ENCODE measurements at regions not wholly inside any gene's neighbourhood (a gene's known extent, or its start where the extent isn't known, plus 50 kb on each side); places are given as distances from the start of the nearest gene placed in this dataset.

DNA sequence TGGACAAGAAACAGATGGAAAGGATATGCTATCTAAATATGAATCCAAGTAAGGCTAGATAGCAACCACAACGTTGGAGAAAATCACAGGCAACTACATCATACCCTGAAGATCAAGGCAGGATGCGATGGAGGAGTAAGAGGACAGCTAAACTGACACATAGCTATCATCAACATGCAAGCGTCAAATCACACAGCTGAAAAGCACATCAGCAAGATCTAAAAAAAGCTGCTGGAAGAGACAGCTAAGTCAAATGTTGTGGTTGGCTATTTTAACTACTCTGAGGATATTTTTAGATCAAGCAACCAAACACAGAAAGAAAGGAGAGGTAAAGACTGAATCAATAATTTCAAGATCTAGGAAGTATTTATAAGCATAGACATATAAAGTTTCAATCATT lies 466.9 kb downstream of the BRD1 start:
- Mint-ChIP-seq H3K4me1 (no peaks in the 10 kb centered on the region), H3K4me3 (no peak overlapping the region), H3K9me3 (no peaks in the 10 kb centered on the region), H3K27ac (no peak overlapping the region), H3K27me3 (ENCODE audit: low read depth in 2 of 2) (peaks cover 16 to 20% of the 10 kb centered on the region in 2 donors), H3K36me3 (no peaks in the 10 kb centered on the region)
- no peaks in the 10 kb centered on the region for H3K27me3 ChIP-seq (ENCODE audit: control insufficient read depth, insufficient read depth, low read length)
- TF ChIP-seq, protein P1, sequence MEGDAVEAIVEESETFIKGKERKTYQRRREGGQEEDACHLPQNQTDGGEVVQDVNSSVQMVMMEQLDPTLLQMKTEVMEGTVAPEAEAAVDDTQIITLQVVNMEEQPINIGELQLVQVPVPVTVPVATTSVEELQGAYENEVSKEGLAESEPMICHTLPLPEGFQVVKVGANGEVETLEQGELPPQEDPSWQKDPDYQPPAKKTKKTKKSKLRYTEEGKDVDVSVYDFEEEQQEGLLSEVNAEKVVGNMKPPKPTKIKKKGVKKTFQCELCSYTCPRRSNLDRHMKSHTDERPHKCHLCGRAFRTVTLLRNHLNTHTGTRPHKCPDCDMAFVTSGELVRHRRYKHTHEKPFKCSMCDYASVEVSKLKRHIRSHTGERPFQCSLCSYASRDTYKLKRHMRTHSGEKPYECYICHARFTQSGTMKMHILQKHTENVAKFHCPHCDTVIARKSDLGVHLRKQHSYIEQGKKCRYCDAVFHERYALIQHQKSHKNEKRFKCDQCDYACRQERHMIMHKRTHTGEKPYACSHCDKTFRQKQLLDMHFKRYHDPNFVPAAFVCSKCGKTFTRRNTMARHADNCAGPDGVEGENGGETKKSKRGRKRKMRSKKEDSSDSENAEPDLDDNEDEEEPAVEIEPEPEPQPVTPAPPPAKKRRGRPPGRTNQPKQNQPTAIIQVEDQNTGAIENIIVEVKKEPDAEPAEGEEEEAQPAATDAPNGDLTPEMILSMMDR (IDR thresholded peaks at IDR 0.05) = no peak
- no peaks in the 10 kb centered on the region for H3K36me3 ChIP-seq (ENCODE audit: control insufficient read depth, insufficient read depth, low read length)
- no peaks in the 10 kb centered on the region for H3K9me3 ChIP-seq (ENCODE audit: control insufficient read depth, insufficient read depth, low read length)
- no peaks in the 10 kb centered on the region for H3K4me1 ChIP-seq (ENCODE audit: control insufficient read depth, insufficient read depth, low read length)
- no peak for DNase-seq
- no peak overlapping the region for H3K27ac ChIP-seq (ENCODE audit: low read length)
- no peak for ATAC-seq
- 36% methylated on average over 2 of the region's 3 CpGs for WGBS (ENCODE audit: insufficient coverage)
- intact Hi-C loops (cut with micrococcal nuclease) = no loop called here
- no peak overlapping the region for H3K4me3 ChIP-seq (ENCODE audit: low read length)

DNA sequence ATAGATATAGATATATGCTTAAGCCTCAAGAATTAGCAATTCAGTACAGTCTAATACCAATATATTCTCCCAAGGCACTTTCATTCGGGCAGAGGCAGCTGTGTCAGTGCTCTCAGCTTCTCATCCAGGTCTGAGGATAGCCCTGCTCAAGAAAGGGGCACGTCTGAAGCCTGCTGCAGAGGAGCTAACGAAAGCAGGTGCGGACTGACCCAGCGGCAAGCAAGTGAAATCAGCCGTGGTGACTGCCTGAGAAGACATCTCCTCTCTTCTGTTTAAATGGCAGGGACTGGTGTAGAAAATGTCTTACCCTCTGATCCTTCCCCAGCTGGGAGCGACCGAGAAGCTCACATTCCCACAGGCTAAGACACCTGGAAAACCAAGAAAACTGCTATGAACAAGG lies 468.6 kb downstream of the BRD1 start:
- Histone ChIP-seq H3K27ac (ENCODE audit: low read length) (no peak overlapping the region), H3K9me3 (ENCODE audit: control insufficient read depth, insufficient read depth, low read length) (no peaks in the 10 kb centered on the region), H3K36me3 (ENCODE audit: control insufficient read depth, insufficient read depth, low read length) (no peaks in the 10 kb centered on the region), H3K27me3 (ENCODE audit: control insufficient read depth, insufficient read depth, low read length) (no peaks in the 10 kb centered on the region), H3K4me1 (ENCODE audit: control insufficient read depth, insufficient read depth, low read length) (no peaks in the 10 kb centered on the region), H3K4me3 (ENCODE audit: low read length) (no peak overlapping the region)
- Mint-ChIP-seq H3K27ac (no peak overlapping the region), H3K4me3 (no peak overlapping the region), H3K4me1 (no peaks in the 10 kb centered on the region), H3K9me3 (no peaks in the 10 kb centered on the region), H3K27me3 (ENCODE audit: low read depth in 2 of 2) (peaks cover 23 to 25% of the 10 kb centered on the region in 2 donors), H3K36me3 (no peaks in the 10 kb centered on the region)
- WGBS (ENCODE audit: insufficient coverage) = 75% methylated on average over 7 of the region's 8 CpGs
- ATAC-seq = no peak
- TF ChIP-seq, protein P1 (IDR thresholded peaks at IDR 0.05) = no peak
- intact Hi-C loops (cut with micrococcal nuclease) = no loop called here
- DNase-seq = no peak

DNA sequence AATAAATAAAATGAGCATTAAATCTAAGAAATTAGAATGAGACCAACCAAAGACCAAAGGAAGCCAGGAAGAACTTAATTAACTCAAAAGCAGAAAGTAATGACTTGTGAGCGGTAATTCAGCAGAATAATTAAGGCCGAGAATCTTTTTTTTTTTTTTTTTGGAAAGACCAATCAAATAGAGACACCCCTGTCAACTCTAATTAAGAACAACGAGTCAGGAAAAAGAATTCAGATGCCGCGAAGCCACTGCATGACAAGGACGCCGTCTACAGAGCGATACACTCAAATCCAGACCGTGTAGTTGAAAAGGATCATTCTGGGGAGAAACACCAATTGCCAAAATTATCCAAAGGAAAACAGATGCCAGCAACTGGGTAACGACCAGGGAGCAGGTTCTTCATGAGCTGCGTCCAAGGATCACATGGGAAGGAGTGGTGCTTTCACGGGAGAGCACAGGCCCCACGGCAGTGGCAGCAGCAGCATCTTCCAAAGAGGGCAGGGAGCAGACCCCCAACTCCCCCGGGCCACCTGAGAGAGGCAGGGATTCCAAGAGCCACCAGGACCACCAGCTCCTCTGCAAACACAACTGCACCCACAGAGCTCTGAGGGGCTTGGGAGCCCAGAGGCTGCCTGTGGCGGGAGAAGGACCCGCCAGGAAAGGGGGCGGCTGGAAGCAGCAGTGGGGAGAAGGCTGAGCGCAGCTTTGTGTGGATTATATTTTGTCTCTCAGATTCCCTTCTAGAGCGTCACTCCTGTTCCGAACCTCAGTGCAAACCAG lies 469.8 kb downstream of the BRD1 start:
- ATAC-seq (no peak), DNase-seq (no peak)
- Mint-ChIP-seq H3K4me3 (no peak overlapping the region), H3K36me3 (no peaks in the 10 kb centered on the region), H3K27me3 (ENCODE audit: low read depth in 2 of 2) (peaks cover 31 to 33% of the 10 kb centered on the region in 2 donors), H3K9me3 (no peaks in the 10 kb centered on the region), H3K4me1 (no peaks in the 10 kb centered on the region), H3K27ac (no peak overlapping the region)
- no peak overlapping the region for H3K27ac ChIP-seq (ENCODE audit: low read length)
- TF ChIP-seq, protein P1 (IDR thresholded peaks at IDR 0.05) = no peak
- H3K4me1 ChIP-seq (ENCODE audit: control insufficient read depth, insufficient read depth, low read length) = no peaks in the 10 kb centered on the region
- H3K4me3 ChIP-seq (ENCODE audit: low read length) = no peak overlapping the region
- intact Hi-C loops (cut with micrococcal nuclease) = no loop called here
- WGBS (ENCODE audit: insufficient coverage) = 84% methylated on average over 20 of the region's 20 CpGs
- H3K9me3 ChIP-seq (ENCODE audit: control insufficient read depth, insufficient read depth, low read length) = no peaks in the 10 kb centered on the region
- H3K36me3 ChIP-seq (ENCODE audit: control insufficient read depth, insufficient read depth, low read length) = no peaks in the 10 kb centered on the region
- no peaks in the 10 kb centered on the region for H3K27me3 ChIP-seq (ENCODE audit: control insufficient read depth, insufficient read depth, low read length)

DNA sequence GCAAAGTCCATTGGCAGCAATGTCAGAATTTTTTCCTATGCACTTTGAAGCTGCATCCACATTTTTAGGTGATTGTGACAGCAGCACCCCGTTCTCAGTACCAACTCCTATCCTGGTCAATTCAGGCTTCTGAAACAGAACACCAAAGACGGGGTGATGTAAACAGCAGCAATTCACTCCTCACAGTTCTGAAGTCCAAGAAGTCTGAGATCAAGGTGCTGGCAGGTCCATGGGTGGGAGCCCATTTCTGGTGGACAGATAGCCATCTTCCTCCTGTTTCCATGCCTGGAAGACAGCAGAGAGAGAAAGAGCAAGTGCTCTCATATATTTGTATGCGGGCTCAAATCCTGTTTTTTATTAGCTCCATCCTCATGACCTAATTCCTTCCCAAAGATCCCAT lies 471.2 kb downstream of the BRD1 start:
- Mint-ChIP-seq H3K27ac (no peak overlapping the region), H3K27me3 (ENCODE audit: low read depth in 2 of 2) (peaks cover 31 to 33% of the 10 kb centered on the region in 2 donors), H3K36me3 (no peaks in the 10 kb centered on the region), H3K4me3 (no peak overlapping the region), H3K4me1 (no peaks in the 10 kb centered on the region), H3K9me3 (no peaks in the 10 kb centered on the region)
- Histone ChIP-seq H3K4me1 (ENCODE audit: control insufficient read depth, insufficient read depth, low read length) (no peaks in the 10 kb centered on the region), H3K27me3 (ENCODE audit: control insufficient read depth, insufficient read depth, low read length) (no peaks in the 10 kb centered on the region), H3K9me3 (ENCODE audit: control insufficient read depth, insufficient read depth, low read length) (no peaks in the 10 kb centered on the region), H3K4me3 (ENCODE audit: low read length) (no peak overlapping the region), H3K36me3 (ENCODE audit: control insufficient read depth, insufficient read depth, low read length) (no peaks in the 10 kb centered on the region), H3K27ac (ENCODE audit: low read length) (no peak overlapping the region)
- ATAC-seq = no peak
- TF ChIP-seq, protein P1 (IDR thresholded peaks at IDR 0.05) = no peak
- DNase-seq = no peak
- 92% methylated on average over 3 of the region's 3 CpGs for WGBS (ENCODE audit: insufficient coverage)
- intact Hi-C loops (cut with micrococcal nuclease) = no loop called here
